ENCODE measurements at regions not wholly inside any gene's neighbourhood (a gene's known extent, or its start where the extent isn't known, plus 50 kb on each side); places are given as distances from the start of the nearest gene placed in this dataset.

DNA sequence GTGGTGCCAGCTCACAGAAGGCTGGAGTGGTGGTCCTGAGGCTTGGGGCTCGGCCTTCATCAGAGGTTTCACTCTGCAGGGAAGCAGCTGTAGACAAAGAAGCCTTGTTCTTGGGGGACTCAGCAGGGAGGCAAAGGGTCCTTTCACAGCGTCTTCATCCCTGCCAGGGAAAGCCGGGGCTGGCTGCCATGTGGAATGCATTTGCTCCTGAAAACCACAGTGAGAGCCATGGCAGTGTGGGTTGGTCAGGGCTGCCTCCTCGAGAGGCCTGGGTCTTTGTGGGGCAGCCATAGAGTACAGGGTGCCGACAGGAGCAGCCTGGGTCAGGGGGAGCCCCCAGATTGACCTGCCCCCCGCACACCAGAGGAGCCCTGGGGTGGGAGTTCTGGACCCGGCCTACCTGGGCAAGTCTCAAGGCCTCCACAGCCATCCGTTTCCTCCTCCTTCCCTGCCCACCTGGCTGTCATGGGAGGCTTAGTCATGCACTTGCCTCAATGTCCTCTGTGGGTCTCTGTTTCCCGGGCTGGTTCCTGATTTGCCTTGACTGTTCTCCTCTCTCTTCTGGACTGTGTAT, 144.0 kb downstream of the CDC5L start:
- DNase-seq (ENCODE audit: low read depth in 2 of 3, low spot score in 2 of 3) = no peak

DNA sequence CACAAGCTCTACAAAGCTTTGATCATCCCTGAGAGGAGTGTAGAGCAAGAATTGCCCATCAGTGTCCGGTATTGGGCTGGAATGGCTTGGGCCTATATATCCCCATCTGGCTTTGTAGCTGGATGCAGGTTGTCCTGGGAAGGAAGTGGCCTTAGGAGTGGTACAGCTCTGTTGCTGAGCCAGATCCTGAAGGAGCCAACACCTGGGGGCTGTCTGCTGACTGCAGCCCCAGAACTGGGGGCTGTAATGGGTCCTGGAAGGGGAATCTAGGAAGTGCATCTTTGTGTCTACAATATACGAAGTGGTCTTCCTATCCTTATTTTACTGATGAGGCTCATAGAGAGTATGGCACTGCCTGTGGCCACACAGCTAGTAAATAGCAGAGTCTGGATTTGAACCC, 145.9 kb downstream of the CDC5L start:
- DNase-seq (ENCODE audit: low read depth in 2 of 3, low spot score in 2 of 3) = no peak

DNA sequence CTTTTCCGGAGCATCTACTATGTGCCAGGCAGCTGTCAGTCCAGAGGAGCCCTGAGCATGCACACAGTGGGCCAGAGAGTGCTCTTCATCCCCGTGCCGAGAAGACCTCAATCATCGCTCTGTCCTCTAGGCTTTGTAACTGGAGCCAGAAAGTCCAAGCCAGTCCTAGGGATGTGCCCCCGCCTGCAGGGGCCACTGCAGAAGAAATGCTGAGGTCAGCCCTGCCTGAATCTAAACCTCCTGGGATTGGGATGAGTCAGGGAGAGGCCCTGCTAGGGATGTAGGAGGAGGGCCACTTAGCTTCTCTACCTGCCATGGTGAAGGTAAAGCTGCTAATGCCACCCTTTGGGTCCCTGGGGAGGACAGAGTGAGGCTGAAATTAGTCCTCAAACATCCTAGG, 146.8 kb downstream of the CDC5L start:
- no peak for DNase-seq (ENCODE audit: low read depth in 2 of 3, low spot score in 2 of 3)

DNA sequence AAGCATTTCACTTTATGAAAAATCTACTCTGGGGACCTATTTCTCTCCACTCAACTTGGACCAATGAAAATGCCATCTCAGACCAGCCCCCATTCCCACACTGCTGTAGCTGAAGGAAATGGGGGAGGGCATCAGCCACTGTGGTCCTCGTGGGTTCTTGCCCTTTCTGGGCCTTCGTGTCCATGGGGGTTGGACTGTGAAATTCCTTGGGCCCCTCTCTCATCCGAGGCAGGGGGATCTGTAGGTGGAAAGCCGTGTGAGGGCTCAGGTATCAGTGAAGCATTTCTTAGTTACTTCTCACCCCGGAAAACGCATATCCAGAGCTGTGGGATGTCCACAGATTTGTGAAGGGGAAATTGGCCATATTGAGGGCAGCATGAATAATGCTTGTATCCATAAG, 147.9 kb downstream of the CDC5L start:
- DNase-seq (ENCODE audit: low read depth in 2 of 3, low spot score in 2 of 3) = no peak

DNA sequence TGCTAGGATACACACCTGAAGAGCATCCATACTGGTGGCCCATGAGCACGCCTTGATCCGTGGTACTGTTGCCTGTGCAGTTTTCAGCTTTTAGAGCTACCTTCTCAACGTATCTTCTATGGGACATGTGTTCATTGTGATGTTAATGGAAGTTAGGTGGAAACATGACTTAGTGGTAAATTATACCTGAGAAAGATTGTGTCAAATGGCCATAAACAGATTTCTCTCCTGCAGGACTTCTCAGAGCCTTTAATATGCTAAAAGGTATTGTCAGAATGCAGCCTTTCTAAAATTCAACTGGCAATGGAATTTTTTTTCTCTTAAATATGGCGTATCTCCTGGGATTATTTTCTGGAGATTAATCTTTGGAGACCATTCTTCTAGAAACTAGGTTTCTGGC, 148.5 kb downstream of the CDC5L start:
- no peak for DNase-seq (ENCODE audit: low read depth in 2 of 3, low spot score in 2 of 3)

DNA sequence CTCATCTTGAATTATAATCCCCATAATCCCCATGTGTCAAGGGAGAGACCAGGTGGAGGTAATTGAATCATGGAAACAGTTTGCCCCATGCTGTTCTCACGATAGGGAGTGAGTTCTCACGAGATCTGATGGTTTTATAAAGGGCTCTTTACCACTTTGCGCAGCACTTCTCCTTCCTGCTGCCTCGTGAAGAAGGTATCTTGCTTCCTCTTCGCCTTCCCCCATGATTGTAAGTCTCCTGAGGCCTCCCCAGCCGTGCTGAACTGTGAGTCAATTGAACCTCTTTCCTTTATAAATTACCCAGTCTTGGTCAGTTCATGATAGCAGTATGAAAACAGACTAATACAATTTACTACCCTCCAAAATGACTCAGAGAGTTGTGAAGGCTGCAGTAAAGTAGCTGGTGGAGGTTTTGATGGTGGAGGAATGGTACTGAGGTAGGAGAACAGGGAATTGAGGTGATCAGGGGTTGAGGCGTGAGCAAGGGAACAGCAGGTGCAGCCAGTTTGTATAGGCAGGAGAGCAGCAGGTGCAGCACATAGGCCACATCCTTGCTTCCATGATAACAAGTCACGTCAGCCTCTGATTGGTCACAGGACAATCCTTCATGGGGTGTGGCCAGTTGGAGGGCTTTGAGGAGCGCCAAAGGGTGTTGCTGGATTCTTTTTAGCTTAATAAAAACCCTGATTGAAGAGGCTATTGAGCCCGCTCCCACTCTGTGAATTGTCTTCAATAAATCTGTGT, 150.0 kb downstream of the CDC5L start:
- DNase-seq (ENCODE audit: low read depth in 2 of 3, low spot score in 2 of 3) = no peak

GRCh38 chr6:44538131-44538806, 150.8 kb downstream of the CDC5L start:
- no peak for DNase-seq (ENCODE audit: low read depth in 2 of 3, low spot score in 2 of 3)

GRCh38 chr6:44538807-44539201, 151.3 kb downstream of the CDC5L start:
- DNase-seq (ENCODE audit: low read depth in 2 of 3, low spot score in 2 of 3) = no peak

DNA sequence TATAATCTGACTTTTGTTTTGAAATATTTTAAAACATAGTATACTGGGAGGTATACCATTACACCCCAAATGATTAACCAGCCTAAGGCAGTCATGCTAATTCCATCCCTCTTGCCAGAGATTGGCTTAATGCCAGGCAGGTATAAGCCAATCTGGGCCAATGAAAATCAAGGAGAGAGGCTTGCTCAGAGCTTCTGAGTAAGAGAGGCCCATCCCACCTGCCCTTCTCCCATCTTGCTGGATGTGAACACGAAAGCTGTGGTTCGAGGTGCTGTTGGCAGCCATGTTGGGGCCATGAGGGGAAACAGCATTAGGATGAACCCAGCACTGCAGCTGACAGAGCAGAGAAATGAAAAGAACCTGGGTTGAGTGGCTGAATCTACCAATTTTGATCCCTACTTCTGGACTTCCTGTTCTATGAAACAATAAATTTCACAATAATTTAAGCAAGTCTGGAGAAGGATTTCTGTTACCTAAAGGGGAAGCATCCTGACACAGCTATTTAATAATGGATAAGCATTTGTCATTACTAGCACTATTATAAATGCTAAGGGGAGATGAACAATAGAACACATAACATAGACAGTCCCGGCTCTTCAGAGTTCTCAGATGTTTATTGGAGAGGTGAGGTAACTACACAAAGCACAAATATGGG, 152.3 kb downstream of the CDC5L start:
- no peak for DNase-seq (ENCODE audit: low read depth in 2 of 3, low spot score in 2 of 3)

- DNase-seq (ENCODE audit: low read depth in 2 of 3, low spot score in 2 of 3) = no peak
Measured at GRCh38 chr6:44540881-44541280, 153.4 kb downstream of the CDC5L start.

GRCh38 chr6:44542401-44543116, 155.1 kb downstream of the CDC5L start:
- DNase-seq (ENCODE audit: low read depth in 2 of 3, low spot score in 2 of 3) = no peak

GRCh38 chr6:44543664-44544063, 156.2 kb downstream of the CDC5L start:
- no peak for DNase-seq (ENCODE audit: low read depth in 2 of 3, low spot score in 2 of 3)

GRCh38 chr6:44545224-44545623, 157.7 kb downstream of the CDC5L start:
- DNase-seq (ENCODE audit: low read depth in 2 of 3, low spot score in 2 of 3) = no peak

GRCh38 chr6:44548319-44548718, 160.8 kb downstream of the CDC5L start:
- DNase-seq (ENCODE audit: low read depth in 2 of 3, low spot score in 2 of 3) = no peak

- DNase-seq (ENCODE audit: low read depth in 2 of 3, low spot score in 2 of 3) = no peak
Measured at GRCh38 chr6:44549516-44549915, 162.0 kb downstream of the CDC5L start.

GRCh38 chr6:44554194-44554593, 166.7 kb downstream of the CDC5L start:
- DNase-seq (ENCODE audit: low read depth in 2 of 3, low spot score in 2 of 3) = no peak

GRCh38 chr6:44554861-44555260, 167.4 kb downstream of the CDC5L start:
- no peak for DNase-seq (ENCODE audit: low read depth in 2 of 3, low spot score in 2 of 3)

- DNase-seq (ENCODE audit: low read depth in 2 of 3, low spot score in 2 of 3) = no peak
Measured at GRCh38 chr6:44556046-44556445, 168.5 kb downstream of the CDC5L start.

- no peak for DNase-seq (ENCODE audit: low read depth in 2 of 3, low spot score in 2 of 3)
Measured at GRCh38 chr6:44558024-44558831, 170.7 kb downstream of the CDC5L start.

- DNase-seq (ENCODE audit: low read depth in 2 of 3, low spot score in 2 of 3) = no peak
Measured at GRCh38 chr6:44558832-44559251, 171.3 kb downstream of the CDC5L start.
